Spleen (tissue), 11 donors: ENCODE measurements at regions not wholly inside any gene's neighbourhood (a gene's known extent, or its start where the extent isn't known, plus 50 kb on each side); places are given as distances from the start of the nearest gene placed in this dataset.

ENCODE experiments used
- DNase-seq: peaks from one replicate; pipeline ENCODE4 v3.0.0-alpha.2; 2020
- H3K27ac ChIP-seq, 8 donors: fragments of 200-600 bp; sonication (generic) in 7 of 8; 1 replicate in 4 of 8; 2 replicates in 4 of 8; pipeline versions ENCODE4 v1.5.0 to v1.8.0; 2016 to 2021; ENCODE audit warnings: inconsistent platforms in 4 of 8, mild to moderate bottlenecking in 4 of 8, moderate library complexity in 1 of 8
- H3K27me3 ChIP-seq, 7 donors: fragments of 200-600 bp; sonication (generic) in 6 of 7; replicated peaks in 1 of 7; 1 replicate in 4 of 7; 2 replicates in 3 of 7; pipeline versions ENCODE4 v1.5.0 to v1.8.0; 2016 to 2021; ENCODE audit warnings: inconsistent platforms in 3 of 7, mild to moderate bottlenecking in 1 of 7
- H3K36me3 ChIP-seq, 6 donors: fragments of 200-600 bp; sonication (generic) in 5 of 6; 1 replicate in 4 of 6; 2 replicates in 2 of 6; pipeline versions ENCODE4 v1.5.0 to v1.8.0; 2016 to 2021; ENCODE audit warnings: inconsistent platforms in 2 of 6
- H3K4me1 ChIP-seq, 6 donors: fragments of 200-600 bp; sonication (generic) in 5 of 6; 1 replicate in 3 of 6; 2 replicates in 3 of 6; pipeline versions ENCODE4 v1.5.0 to v1.8.0; 2016 to 2021; ENCODE audit warnings: inconsistent platforms in 3 of 6
- H3K4me3 ChIP-seq, 8 donors: fragments of 200-600 bp; sonication (generic) in 7 of 8; 1 replicate in 4 of 8; 2 replicates in 4 of 8; pipeline versions ENCODE4 v1.5.0 to v1.8.0; 2016 to 2021; ENCODE audit warnings: inconsistent platforms in 4 of 8, mild to moderate bottlenecking in 4 of 8, moderate library complexity in 2 of 8
- H3K9me3 ChIP-seq, 8 donors: fragments of 200-600 bp; sonication (generic) in 7 of 8; 1 replicate in 4 of 8; 2 replicates in 4 of 8; pipeline versions ENCODE4 v1.5.0 to v1.8.0; 2016 to 2021; ENCODE audit warnings: inconsistent platforms in 4 of 8
- CTCF ChIP-seq, 11 experiments: fragments of 200-600 bp in 7 of 11; fragments of 450-650 bp in 4 of 11; sonication (generic) in 4 of 11; IDR thresholded peaks in 8 of 11; conservative IDR thresholded peaks in 3 of 11; 1 replicate in 7 of 11; 2 replicates in 4 of 11; pipeline versions ENCODE4 v1.4.0 to v1.8.0; 2016 to 2021; ENCODE audit warnings: antibody characterized with exemption in 11 of 11, inconsistent platforms in 4 of 11, mild to moderate bottlenecking in 1 of 11
- POLR2A ChIP-seq, 3 donors: fragments of 450-650 bp; IDR thresholded peaks; one replicate each; pipeline ENCODE4 v1.5.1; 2017; ENCODE audit warnings: antibody characterized with exemption in 3 of 3, mild to moderate bottlenecking in 1 of 3
- POLR2AphosphoS5 ChIP-seq, 3 donors: sonication (generic); formaldehyde crosslinking; IDR thresholded peaks; one replicate each; pipeline ENCODE4 v1.5.1; 2017; ENCODE audit warnings: antibody characterized with exemption in 3 of 3
- WGBS, 5 donors: extraction: QIAGEN DNeasy Blood & Tissue Kit in 3 of 5; methylation state at CpG; one replicate each; pipeline versions ENCODE4 v1.1.5 to v1.1.7; 2013 to 2018; 5-methylcytosine and 5-hydroxymethylcytosine counted together
- intact Hi-C: fragments of 100-400 bp; cut with DNase I; formaldehyde crosslinking; loops from one replicate; pipeline ENCODE4 v1.15.0; 2023; ENCODE audit warnings: low total_unique reads
- donor health status: healthy with polysubstance abuse.
- donor health status: DM: no; HTN: no; CAD: no; lungs with moderate emphysema.
- donor health status: DM: no; HTN: no; CAD: no.
- donor health status: Bipolar disorder and iron deficiency.
- donor health status: healthy.
- donor health status: DM: no; HTN: no; CAD: no.
- donor health status: DM: yes; HTN: yes; CAD: no.

GRCh38 chr2:157053876-157054275, 203.6 kb upstream of the GALNT5 start:
- peak overlapping the region in 2 of 8 donors; percentile 67 to 76 for H3K27ac ChIP-seq

GRCh38 chr2:157055660-157056199, 201.8 kb upstream of the GALNT5 start:
- intact Hi-C loops = no loop called here
- peaks cover 0 to 3% (median 0%) of the 10 kb centered on the region in 6 donors for H3K4me1 ChIP-seq
- H3K9me3 ChIP-seq = no peaks in the 10 kb centered on the region
- peak in 8 of 11 experiments; percentile 19 to 53 (median 46) for TF ChIP-seq CTCF (IDR thresholded peaks at IDR 0.05 in 8 of 11, conservative IDR thresholded peaks at IDR 0.05 in 3 of 11)
- no peak for TF ChIP-seq POLR2AphosphoS5 (IDR thresholded peaks at IDR 0.05)
- no peaks in the 10 kb centered on the region for H3K27me3 ChIP-seq
- peak overlapping the region; percentile 36 to 76 (median 65) for H3K27ac ChIP-seq
- no peak for DNase-seq
- WGBS, 5 donors = 16 to 42% (median 19%) methylated on average over 2 of the region's 2 CpGs
- no peaks in the 10 kb centered on the region for H3K36me3 ChIP-seq
- H3K4me3 ChIP-seq = peak overlapping the region in 6 of 8 donors; percentile 4 to 52 (median 20)

More at GRCh38 chr2:157053876-157054275, 203.6 kb upstream of the GALNT5 start:
- Histone ChIP-seq H3K36me3 (no peaks in the 10 kb centered on the region), H3K4me1 (peaks cover 0 to 3% (median 0%) of the 10 kb centered on the region in 6 donors), H3K27me3 (no peaks in the 10 kb centered on the region), H3K9me3 (no peaks in the 10 kb centered on the region), H3K4me3 (no peak overlapping the region)
- intact Hi-C loops = no loop called here
- no peak for TF ChIP-seq POLR2A (IDR thresholded peaks at IDR 0.05)
- no peak for TF ChIP-seq CTCF (IDR thresholded peaks at IDR 0.05 in 8 of 11, conservative IDR thresholded peaks at IDR 0.05 in 3 of 11)
- no peak for TF ChIP-seq POLR2AphosphoS5 (IDR thresholded peaks at IDR 0.05)
- WGBS, 5 donors = 73 to 97% (median 77%) methylated on average over 1 of the region's 1 CpG
- DNase-seq = no peak

GRCh38 chr2:157056200-157056676, 201.3 kb upstream of the GALNT5 start:
- peak overlapping the region in 6 of 8 donors; percentile 4 to 52 (median 20) for H3K4me3 ChIP-seq
- H3K27ac ChIP-seq = peak overlapping the region; percentile 36 to 76 (median 65)
- 9 to 29% (median 21%) methylated on average over 1 of the region's 1 CpG for WGBS, 5 donors

More at GRCh38 chr2:157056200-157056676, 201.3 kb upstream of the GALNT5 start:
- Histone ChIP-seq H3K9me3 (no peaks in the 10 kb centered on the region), H3K27me3 (no peaks in the 10 kb centered on the region), H3K4me1 (peaks cover 0 to 3% (median 0%) of the 10 kb centered on the region in 6 donors), H3K36me3 (no peaks in the 10 kb centered on the region)
- intact Hi-C loops = no loop called here
- TF ChIP-seq CTCF (IDR thresholded peaks at IDR 0.05 in 8 of 11, conservative IDR thresholded peaks at IDR 0.05 in 3 of 11) (no peak), POLR2AphosphoS5 (IDR thresholded peaks at IDR 0.05) (no peak)
- DNase-seq = no peak
